Psoas muscle (tissue), 7 donors: ENCODE measurements at regions not wholly inside any gene's neighbourhood (a gene's known extent, or its start where the extent isn't known, plus 50 kb on each side); places are given as distances from the start of the nearest gene placed in this dataset.

Source experiments
- ATAC-seq, 4 donors: fragments of 200-7000 bp; cut with Tn5 transposase; one replicate each; pipeline ENCODE4 v1.9.1; 2020; ENCODE audit warnings: moderate library complexity in 3 of 4, mild to moderate bottlenecking in 2 of 4
- DNase-seq, 2 donors: peaks; one replicate each; pipeline ENCODE4 v3.0.0-alpha.2; 2020
- H3K27ac ChIP-seq: fragments of 200-600 bp; one replicate; pipeline ENCODE4 v1.8.0; 2022
- H3K27me3 ChIP-seq, 3 donors: fragments of 200-600 bp in 1 of 3; one replicate each; pipeline versions ENCODE4 v1.6.1 to v1.8.0; 2013 to 2022; ENCODE audit warnings: low read length in 2 of 3, mild to moderate bottlenecking in 2 of 3, moderate library complexity in 1 of 3; ENCODE audit not compliant: insufficient read depth in 3 of 3
- H3K36me3 ChIP-seq, 2 donors: fragments of 200-600 bp in 1 of 2; one replicate each; pipeline versions ENCODE4 v1.6.1 to v1.8.0; 2013 to 2022; ENCODE audit warnings: low read depth in 1 of 2, mild to moderate bottlenecking in 1 of 2, moderate library complexity in 1 of 2; ENCODE audit not compliant: insufficient read depth in 1 of 2
- H3K4me1 ChIP-seq: fragments of 200-600 bp; one replicate; pipeline ENCODE4 v1.8.0; 2022
- H3K4me3 ChIP-seq: fragments of 200-600 bp; one replicate; pipeline ENCODE4 v1.8.0; 2022; ENCODE audit warnings: mild to moderate bottlenecking
- H3K9me3 ChIP-seq: fragments of 200-600 bp; one replicate; pipeline ENCODE4 v1.8.0; 2022
- CTCF ChIP-seq: fragments of 200-600 bp; IDR thresholded peaks from one replicate; pipeline ENCODE4 v1.8.0; 2022; ENCODE audit warnings: antibody characterized with exemption
- WGBS, 3 donors: extraction: QIAGEN DNeasy Blood & Tissue Kit; methylation state at CpG; one replicate each; pipeline versions ENCODE4 v1.1.6 to v1.1.7; 2013; 5-methylcytosine and 5-hydroxymethylcytosine counted together
- intact Hi-C, 2 donors: fragments of 100-400 bp; cut with DNase I; formaldehyde crosslinking; loops; one replicate each; pipeline versions ENCODE4 v1.11.0 to v1.14.2; 2022
- donor health status: healthy with polysubstance abuse.
- donor health status: DM: no; HTN: no; CAD: no; lungs with moderate emphysema.
- donor health status: Bipolar disorder and iron deficiency.
- donor health status: healthy.
- donor health status: DM: yes; HTN: yes; CAD: no.
- donor health status: DM: no; HTN: no; CAD: no.
- donor health status: DM: yes; HTN: yes; CAD: no.

DNA sequence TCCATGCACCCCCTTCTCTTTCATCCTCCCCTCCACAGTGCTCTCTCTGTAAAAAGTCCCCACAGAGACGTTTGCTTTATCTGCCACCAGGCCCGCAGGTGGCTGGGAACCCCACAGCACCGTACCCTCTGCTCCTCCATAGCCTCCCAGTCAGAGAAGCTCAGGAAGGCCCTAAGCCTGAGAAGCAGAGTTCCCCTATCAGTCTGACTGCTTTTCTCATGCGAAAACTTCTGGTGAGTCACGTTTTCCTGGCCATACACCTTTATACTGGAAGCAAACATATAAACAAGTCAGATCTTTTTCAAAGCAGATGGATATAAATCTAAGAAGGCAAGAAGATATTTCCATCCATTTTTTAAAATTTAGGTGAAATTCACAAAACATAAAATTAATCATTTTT lies 51.5 kb upstream of the MEF2A start:
- intact Hi-C loops, result loop anchor here (5.0 kb wide), 2 partner anchors 48 to 193 kb away; no protein-coding TSS in a partner anchor
- TF ChIP-seq CTCF, result no peak
- Histone ChIP-seq H3K4me1 (peaks cover 35% of the 10 kb centered on the region), H3K9me3 (no peaks in the 10 kb centered on the region), H3K27ac (no peak overlapping the region), H3K4me3 (no peak overlapping the region), H3K27me3 (no peaks in the 10 kb centered on the region), H3K36me3 (no peaks in the 10 kb centered on the region)
- no peak for ATAC-seq
- 93 to 99% (median 93%) methylated on average over 5 of the region's 5 CpGs for WGBS, 3 donors
- no peak for DNase-seq
